ENCODE measurements at regions not wholly inside any gene's neighbourhood (a gene's known extent, or its start where the extent isn't known, plus 50 kb on each side); places are given as distances from the start of the nearest gene placed in this dataset.
A peak's percentile ranks its signal among the peaks of the same experiment; 100 is the strongest.
"Not testable (repeated sequence)": the region's sequence is repeated elsewhere in the genome, so short reads cannot be mapped to it uniquely, and the experiment has no call there.

DNA sequence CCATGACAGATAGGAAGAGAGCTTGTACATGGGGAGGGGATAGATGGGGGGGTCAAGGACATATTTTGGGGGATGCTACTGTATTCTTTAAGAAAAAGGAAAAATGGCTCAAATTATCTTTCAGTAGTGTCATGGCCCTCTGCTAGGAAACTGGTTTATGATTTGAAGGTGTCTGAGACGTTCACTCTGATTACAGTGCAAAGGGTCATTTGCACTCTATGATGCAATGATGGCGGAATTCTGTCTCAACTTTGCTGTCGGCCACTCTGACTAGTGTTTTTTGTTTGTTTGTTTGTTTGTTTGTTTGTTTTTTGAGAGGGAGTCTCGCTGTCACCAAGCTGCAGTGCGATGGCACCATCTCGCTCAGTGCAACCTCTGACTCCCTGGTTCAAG is 180.0 kb downstream of the SOX4 start:
- no peak for DNase-seq

DNA sequence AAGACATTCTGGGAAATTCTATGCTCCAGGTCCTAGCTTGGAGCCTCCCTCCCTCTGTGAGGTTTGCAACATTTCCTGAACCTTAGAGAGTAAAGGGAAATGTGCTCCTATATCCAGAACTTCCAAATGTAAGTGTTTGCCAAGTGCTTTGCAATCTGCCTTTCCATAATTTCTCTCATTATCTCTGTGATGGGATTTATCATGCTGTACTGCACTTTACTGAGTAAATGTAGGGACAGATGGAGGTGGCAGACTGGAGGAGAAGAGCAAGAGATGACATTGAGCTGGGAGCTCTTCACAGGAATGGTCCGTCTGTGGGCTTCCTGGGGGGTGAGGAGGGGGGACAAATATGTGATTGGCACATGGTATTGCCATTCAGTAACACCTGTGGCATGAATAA is 184.3 kb downstream of the SOX4 start:
- DNase-seq, result no peak

DNA sequence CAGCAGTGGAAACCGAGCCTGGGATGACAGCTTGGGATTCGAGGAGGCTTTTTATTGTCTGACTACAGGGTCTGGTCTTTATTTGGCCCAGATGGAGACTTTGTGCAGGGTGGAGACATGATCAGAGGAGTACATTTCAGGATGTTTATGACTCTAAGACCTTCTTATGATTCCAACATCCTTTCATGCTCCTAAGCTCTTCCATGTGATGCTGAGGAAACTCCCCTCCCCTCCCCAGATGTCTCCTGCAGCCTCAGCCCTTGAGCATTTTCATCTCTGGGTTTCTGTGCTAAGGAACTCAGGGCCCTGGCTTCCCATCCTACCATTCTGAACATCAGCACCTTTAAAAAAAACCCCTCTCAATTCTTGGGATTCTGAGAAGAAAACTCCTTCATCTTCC is 186.6 kb downstream of the SOX4 start:
- DNase-seq, result no peak

DNA sequence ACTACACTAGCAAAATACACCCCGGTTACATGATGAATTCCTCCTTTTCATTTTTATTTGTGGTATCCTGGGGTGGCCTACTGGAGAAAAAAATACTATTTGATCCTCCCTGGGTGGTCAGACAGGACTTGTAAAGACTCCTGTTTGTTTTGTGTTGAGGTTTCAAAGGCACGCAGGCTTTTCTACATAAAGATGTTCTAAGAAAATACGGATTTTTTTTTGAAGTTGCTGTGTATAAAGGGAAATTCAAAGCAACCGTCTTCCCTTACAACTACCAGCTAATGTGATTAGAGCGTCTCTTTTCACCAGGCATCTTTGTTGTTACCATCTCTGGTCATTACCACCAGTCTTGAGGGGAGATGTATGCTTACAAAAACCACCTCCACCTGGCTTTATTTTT is 187.1 kb downstream of the SOX4 start:
- DNase-seq, result no peak

DNA sequence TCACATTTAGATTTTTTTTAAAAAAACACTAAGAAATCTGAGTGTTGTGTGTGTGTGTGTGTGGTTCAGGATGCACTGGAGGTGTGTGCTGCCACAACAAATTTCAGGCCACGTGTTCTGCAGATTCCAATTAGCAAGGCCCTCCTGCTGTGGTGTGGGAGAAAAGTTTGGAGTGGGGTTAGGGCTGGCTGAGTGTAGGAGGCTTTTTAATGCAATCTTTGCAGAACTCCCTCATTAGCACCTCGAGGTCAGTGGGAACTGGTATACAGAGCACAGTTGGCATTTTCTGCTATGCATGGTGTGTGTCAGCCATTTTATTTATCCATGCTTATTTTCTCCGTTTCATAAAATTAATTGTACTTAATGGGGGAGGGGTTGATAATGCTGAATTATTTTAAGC is 187.6 kb downstream of the SOX4 start:
- DNase-seq, result no peak

DNA sequence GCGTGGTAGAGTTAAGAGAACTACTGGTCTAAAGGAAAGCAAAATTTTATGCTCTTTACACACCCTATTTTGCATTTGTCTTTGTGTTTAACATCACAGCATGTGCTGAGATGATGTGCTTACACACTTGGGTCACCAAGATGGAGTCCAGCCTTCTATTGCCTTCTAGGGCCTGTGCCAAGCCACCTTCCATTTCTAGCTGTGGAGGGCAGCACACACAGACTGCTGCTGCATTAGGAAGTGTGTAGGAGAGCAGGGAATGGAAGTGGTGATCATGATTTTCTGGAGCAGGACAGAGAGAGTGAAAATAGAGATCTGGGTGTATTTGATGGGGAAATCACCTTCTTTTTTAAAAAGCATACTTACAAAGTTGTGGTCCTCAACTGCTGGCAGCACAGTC is 191.6 kb downstream of the SOX4 start:
- no peak for DNase-seq

DNA sequence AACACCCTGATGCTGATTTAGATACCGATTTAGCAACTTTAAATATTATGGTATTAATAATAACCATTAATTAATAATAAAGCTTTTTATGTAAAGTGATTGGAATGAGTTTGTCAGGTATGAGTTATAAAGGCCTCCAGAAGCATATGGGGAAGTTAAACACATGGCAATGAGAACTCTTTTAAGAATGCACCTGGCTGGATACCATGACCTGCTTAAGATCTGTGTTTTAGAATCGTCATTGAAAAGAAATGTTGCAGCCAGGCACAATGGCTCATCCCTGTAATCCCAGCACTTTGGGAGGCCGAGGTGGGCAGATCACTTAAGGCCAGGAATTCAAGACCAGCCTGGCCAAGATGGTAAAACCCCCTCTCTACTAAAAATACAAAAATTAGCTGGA is 197.5 kb downstream of the SOX4 start:
- no peak for DNase-seq

DNA sequence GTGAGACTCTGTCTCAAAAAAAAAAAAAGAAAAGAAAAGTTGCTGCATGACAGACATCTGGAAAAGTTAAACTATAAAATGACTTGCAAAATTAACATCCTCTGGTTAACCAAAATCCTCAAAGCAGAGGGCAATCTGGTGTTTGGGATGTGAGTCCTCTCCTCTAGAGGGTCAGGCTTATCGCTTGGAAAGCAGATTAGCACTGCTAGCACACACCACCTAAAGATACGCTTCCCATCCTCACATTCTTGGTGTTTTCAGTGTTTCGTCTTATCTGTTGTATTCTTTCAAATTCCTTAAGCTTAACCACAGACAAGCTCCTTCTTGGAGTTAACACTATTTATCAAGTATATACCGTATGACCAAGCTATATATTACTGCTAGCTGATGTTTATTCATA is 198.0 kb downstream of the SOX4 start:
- DNase-seq, result no peak

DNA sequence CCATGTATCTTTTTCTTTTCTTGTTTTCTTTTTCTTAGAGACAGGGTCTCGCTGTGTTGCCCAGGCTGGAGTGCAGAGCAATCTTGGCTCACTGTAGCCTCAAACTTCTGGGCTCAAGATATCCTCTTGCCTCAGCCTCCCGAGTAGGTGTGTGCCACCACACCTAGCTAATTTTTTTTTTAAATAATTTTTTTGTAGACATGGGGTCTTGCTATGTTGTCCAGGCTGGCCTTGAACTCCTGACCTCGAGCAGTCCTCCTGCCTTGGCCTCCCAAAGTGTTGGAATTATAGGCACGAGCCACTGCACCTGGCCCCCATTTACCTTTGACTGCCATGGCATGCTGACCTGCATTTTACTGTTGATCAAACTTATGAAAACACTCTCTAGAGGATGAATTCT is 198.6 kb downstream of the SOX4 start:
- DNase-seq, result no peak

DNA sequence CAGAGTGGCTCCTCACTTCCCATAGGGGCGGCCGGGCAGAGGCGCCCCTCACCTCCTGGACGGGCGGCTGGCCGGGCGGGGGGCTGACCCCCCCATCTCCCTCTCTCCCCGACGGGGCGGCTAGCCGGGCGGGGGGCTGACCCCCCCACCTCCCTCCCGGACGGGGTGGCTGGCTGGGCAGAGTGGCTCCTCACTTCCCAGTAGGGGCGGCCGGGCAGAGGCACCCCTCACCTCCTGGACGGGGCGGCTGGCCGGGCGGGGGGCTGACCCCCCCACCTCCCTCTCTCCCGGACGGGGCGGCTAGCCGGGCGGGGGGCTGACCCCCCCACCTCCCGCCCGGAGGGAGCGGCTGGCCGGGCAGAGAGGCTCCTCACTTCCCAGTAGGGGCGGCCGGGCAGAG is 203.4 kb downstream of the SOX4 start:
- DNase-seq, result not testable (repeated sequence)

DNA sequence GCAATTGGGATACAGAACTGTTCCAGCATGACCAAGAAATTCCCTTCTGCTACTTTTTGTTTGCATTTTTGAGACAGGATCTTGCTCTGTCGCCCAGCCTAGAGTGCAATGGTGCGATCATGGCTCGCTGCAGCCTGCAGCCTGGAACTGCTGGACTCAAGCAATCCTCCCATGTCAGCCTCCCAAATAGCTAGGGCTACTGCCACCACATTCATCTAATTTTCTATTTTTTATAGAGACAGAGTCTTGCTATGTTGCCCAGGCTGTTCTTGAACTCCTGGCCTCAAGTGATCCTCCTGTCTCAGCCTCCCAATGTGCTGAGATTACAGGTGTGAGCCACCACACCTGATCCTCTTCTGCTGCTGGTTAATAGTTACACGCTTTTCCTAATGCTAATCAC is 204.9 kb downstream of the SOX4 start:
- no peak for DNase-seq

DNA sequence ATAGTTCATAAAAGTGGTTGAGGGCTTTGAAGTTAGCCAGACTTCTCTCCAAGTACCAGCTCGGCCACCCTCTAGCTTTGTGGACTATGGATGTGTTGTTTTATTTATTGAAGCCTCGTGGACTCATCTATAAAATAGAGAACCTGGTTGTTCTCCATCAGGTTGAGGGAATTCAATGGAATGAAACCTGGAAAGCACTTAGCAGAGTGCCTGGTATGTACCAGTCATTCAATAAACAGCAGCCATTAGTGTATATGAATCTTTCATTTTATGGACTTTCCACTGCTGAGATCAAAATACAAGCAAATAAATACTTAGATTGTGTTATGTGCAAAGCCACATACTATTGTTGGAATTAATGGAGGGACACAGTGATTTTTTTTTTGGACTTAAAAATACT is 206.8 kb downstream of the SOX4 start:
- DNase-seq, result no peak

DNA sequence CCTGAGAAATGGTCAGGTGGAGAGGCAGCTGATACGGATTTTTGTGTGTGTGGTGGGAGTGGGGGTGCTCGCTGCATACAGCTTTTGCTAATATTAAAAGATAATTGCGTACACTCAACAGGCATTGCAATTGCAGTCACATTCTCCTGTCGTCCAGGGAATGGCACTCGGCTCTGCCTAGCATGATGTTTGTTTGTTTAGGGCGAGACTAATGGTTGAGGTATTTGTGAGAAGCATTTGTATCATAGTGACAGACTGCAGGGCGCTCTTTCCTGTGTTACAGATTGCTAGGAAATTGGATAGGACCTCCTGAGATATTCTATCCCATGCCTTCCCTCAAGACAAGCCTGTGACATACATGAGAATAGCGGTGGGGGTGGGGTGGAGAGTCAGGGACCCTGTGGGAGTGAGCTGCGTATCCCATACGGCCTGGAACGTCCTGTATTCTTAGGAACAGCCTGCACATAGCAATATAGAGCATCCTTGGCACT is 207.4 kb downstream of the SOX4 start:
- DNase-seq, result peak; percentile 86

DNA sequence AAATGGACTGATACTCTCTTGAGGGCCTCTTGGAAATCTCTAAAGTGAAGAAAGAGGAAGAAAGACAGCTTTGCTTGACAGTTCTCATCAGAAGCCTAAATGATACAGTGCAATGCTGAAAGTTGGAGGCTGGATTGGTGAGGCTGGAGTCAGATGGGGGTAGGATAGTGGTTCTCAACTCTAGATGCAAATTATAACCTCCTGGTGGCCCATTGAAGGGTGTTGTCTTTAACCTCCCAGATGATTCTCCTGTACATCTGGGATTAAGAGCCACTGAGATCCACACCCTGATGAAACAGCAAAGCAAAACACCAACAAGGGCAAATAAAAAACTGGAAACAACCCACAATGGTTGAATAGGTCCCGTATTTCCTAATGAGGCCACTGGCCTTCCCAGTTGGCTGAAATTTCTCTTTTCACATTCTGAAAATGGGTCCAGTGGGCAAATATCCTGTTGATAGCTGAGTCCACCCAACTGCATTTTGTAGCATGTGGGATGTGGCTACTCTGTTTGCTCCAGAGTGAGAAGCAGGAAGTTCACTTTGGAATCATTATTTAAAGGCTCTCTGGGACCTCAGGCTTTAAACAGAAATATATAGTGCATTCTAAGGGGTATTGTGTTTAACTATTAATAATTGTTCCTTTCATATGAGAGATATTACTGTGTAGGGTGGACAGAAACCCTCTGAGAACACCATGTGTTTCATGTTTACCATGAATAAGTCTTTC is 208.1 kb downstream of the SOX4 start:
- DNase-seq, result no peak

DNA sequence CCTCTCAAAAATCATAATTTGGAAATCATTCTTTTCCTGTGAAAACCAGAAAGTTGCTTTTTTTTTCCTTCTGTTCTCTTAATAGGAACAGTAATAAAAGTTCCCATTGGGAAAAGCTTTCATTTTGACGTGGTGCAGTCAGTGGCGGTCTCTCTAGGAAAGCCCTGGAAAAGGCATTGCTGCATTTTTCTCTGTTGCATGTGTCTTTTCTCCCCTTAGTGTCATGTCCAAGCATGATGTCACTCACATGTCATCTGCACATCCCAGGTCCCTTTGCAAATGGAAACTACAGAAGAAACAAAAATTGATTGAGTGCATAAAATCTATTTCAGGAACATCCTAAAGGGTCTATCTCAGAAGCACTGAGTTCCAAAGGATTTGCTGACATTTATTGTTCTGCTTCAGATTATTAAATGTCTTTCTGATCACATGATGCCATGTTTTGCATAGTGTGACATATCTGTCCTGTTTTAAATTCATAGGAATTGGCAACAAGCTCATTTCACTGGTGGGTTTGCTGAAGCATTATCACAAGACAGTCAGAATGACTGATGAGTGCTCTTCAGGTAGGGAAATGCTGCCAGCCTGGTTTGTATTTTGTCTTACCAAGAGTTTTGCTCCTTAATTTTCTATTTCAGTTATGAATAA is 208.7 kb downstream of the SOX4 start:
- DNase-seq, result no peak

DNA sequence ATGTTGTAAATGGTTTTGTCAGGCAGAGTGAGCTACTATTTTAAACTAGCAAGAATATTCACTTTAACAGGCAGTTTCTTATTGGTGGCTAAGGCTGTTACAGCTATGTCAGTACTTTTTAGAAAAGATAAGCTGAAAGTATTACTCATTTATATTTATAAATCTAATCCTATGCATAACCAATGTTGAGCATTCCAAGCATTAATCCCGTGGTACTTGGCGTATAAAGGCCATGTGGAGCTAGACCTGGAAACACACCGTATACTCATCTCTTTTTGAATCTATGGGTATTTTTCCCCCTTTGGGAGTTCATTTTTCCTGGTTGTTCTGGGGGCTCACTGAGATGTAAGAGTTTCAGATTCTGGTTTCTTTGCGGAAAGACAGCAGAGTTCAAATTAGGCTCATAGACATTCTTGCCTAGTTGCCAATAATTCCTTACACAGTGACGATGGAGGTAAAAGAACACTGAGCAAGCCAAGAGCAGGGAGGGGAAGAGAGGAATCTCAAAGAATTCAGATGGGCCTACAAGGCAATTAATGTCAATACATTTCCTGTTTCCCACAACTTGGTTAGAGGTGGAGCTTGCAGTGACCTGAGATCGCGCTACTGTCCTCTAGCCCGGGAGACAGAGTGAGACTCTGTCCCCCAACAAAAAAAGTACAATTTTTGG is 211.5 kb downstream of the SOX4 start:
- DNase-seq, result no peak

DNA sequence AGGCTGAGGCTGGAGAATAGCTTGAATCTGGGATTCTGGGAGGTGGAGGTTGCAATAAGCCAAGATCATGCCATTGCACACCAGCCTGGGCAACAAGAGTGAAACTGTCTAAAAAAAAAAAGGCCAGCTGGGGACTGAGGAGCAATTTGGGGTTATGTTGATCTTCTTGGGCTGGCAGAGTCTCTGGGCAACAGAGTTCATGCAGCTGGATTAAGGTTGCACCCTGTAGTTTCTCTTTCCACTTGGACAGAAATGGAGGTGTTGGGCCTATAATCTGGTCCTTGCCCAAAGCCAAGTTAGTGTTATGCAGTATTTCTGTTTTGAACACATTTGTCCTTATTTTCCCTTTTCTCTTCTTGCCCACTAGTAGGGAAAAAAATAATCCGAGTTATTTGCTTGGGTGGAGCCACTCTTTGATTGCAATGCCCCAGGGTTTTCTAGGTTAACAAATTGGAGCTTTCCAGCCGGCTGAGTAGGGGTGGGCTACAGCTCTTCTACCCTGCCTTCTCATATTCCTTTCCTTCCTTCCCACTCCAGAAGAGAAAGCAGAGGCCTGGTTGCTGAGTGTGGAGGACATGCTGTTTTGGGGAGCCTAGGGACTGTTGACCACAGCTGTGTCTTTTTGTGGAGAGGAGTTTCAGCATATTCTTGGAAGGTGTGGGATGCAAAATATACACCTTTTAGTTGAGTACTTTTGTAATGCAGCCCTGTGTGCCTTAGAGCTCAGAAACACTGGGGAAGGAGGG is 213.9 kb downstream of the SOX4 start:
- DNase-seq, result no peak

DNA sequence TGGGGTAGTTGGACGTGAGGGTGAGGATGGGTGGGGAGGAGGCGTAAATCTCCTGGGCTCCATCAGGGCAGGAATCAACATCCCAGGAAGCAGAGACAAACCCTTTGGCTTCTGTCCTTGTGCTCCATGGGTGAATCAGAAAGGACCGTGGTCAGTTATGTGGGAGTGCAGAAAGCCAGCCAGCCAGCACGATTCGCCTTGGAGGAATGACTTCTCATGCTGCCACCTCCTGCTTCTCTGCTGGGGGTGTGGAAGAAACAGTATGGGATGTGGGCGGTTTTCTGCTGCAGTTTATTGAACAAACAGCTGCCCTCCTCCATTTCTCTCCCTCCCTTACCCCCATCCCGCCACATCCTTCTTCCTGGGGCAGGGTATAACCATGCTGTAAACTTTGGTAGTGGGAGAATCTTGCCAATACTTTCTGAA is 214.5 kb downstream of the SOX4 start:
- DNase-seq, result peak; percentile 89

DNA sequence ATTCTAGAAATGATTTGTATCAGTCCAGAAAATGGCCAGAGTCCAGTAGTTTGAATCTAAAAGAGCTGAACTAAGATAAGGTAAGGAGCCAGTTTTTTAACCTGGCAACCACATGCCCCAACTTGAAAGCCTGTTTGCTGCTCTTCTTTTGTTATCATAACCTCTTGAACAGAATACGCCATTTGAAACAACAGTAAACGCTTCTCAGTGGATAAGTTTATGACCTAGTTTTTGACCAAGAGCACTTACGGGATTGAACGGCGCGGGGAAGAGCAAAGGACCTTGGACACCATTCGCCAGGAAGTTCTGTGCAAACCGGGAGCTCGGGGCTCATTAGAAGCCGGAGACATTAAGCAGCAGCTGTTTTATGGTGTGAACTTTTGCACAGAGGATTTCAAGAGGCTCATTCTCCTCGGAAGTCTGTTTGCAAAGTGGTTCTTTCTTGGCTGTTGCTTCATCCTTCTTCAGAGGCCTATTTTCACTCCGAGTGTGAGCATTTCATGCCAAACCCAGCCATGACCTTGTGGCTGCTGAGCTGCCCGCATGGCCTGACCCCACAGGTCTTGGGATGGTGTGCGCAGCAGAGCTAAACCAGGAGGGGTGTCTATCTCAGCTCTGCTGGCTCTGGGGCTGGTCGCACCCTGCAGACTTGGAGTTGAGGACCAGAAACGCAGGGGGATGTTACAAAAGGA is 215.1 kb downstream of the SOX4 start:
- no peak for DNase-seq

DNA sequence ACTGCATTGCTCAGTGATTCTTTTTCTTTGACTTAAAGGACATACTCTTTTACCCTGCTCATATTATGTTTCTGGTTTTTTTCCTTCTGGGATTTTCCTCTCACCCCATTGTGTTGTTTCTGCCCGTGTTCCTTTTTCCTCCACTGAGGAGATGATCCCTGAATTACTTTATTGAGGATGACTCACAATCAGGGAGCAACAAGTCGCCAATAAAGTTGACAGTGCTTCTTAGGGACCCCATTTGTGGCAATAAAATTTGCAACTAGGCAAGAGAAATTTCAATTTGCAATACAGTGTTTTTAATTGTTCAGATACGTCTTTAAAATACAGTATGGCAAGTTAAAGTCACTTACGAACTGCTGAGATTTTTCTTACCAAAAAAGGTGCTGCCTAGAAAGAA is 217.9 kb downstream of the SOX4 start:
- no peak for DNase-seq

DNA sequence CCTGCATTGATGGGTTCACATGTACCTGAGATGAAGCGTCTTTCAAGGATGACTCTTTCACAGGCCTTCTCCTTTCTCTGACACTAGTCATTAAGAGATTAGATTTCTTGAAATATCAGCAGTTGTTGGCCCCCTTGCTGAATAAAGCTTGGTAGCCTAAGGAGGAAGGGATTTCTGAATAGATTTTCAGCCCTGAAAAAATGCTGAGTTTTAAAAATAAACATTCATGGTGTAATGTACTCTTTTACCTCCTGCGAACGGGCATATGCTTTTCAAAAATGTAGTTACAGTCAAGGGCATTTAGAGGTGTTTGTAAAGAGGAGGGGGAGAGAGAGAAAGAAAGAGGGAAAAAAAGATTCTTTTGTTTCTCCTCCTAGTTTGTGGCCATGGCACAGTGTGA is 222.7 kb downstream of the SOX4 start:
- no peak for DNase-seq

DNA sequence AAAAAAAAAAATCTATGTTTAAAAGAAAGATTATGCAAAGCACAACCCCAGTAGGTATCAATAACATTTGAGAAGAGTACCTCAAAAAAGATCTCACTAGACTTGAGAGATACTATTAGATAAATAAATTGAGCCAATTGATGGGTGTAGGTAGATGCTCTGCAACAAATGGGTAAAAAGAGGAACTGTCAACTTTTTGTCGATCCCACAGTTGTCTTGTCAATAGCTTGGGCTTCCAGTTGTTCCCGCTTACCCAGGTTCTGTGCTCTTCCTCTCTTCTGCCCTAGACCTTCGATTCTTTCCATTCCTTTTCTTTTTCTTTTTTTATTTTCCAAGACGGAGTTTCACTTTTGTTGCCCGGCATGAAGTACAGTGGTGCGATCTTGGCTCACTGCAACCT is 226.9 kb downstream of the SOX4 start:
- no peak for DNase-seq

DNA sequence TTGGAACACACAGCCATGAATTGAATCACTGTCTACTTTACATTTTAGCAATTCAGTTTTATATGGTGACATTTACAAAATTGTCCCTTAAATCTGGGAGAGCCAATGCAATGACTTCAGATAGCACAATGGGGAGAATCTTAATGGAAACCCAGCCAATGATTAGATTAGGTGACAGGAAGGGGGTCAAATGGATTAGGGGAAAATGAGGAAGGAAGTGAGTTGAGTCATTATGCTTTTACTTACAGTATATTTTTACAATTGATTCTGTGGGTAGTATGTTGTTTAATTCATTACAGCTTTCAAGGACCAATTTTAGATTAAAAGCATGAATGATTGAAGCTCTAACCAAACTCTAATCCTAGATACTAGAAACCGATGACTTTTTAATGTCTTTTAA is 229.8 kb downstream of the SOX4 start:
- no peak for DNase-seq

All from islet precursor cell (in vitro differentiated cells).